Fibroblast of lung (primary cell): ENCODE measurements at regions not wholly inside any gene's neighbourhood (a gene's known extent, or its start where the extent isn't known, plus 50 kb on each side); places are given as distances from the start of the nearest gene placed in this dataset.

Source experiments
- CTCF ChIP-seq, 2 donors: IDR thresholded peaks in 1 of 2; conservative IDR thresholded peaks in 1 of 2; 1 replicate in 1 of 2; 2 replicates in 1 of 2; pipeline ENCODE4 v1.5.1; 2011 to 2012; ENCODE audit warnings: low read length in 2 of 2, control low read depth in 1 of 2, inconsistent platforms in 1 of 2, low read depth in 1 of 2, mild to moderate bottlenecking in 1 of 2
- EZH2 ChIP-seq: IDR thresholded peaks from 2 replicates; pipeline ENCODE4 v1.5.1; 2012; ENCODE audit warnings: low read length, control low read depth, mild to moderate bottlenecking; ENCODE audit errors: missing control alignments

- TF ChIP-seq CTCF (conservative IDR thresholded peaks at IDR 0.05 in 1 of 2, IDR thresholded peaks at IDR 0.05 in 1 of 2; ENCODE audit: low read depth in 1 of 2, low read length in 2 of 2) (no peak), EZH2 (no peak)
Observed at GRCh38 chr7:91421018-91421417, 156.8 kb downstream of the FZD1 start.
